GM12865 (cell line): ENCODE measurements at regions not wholly inside any gene's neighbourhood (a gene's known extent, or its start where the extent isn't known, plus 50 kb on each side); places are given as distances from the start of the nearest gene placed in this dataset.
"Not testable (repeated sequence)": the region's sequence is repeated elsewhere in the genome, so short reads cannot be mapped to it uniquely, and the experiment has no call there.

Experiments
- DNase-seq: peaks from one replicate; pipeline ENCODE4 v3.0.0; 2010; ENCODE audit warnings: low read depth
- H3K4me3 ChIP-seq: 2 replicates; pipeline ENCODE4 v1.5.1; 2011; ENCODE audit warnings: mild to moderate bottlenecking, low read depth, low read length, control low read depth
- CTCF ChIP-seq: IDR thresholded peaks from 2 replicates; pipeline ENCODE4 v1.5.1; 2011; ENCODE audit warnings: low read length, control low read depth, low read depth, inconsistent platforms; ENCODE audit not compliant: insufficient read depth; ENCODE audit errors: missing control alignments

- no peak overlapping the region for H3K4me3 ChIP-seq
- DNase-seq = no peak
- TF ChIP-seq CTCF = no peak
Observed at GRCh38 chr1:232422098-232422497, 207.8 kb downstream of the SIPA1L2 start.

GRCh38 chr1:232421143-232421796 is 208.7 kb downstream of the SIPA1L2 start:
- DNase-seq = no peak
- TF ChIP-seq CTCF = no peak
- H3K4me3 ChIP-seq = no peak overlapping the region

GRCh38 chr1:232417636-232418248 is 212.2 kb downstream of the SIPA1L2 start:
- H3K4me3 ChIP-seq = no peak overlapping the region
- no peak for DNase-seq
- no peak for TF ChIP-seq CTCF

GRCh38 chr1:232416026-232416568 is 213.8 kb downstream of the SIPA1L2 start:
- TF ChIP-seq CTCF = no peak
- no peak for DNase-seq
- no peak overlapping the region for H3K4me3 ChIP-seq

GRCh38 chr1:232415481-232415880 is 214.5 kb downstream of the SIPA1L2 start:
- H3K4me3 ChIP-seq = not testable (repeated sequence)

GRCh38 chr1:232414100-232414499 is 215.8 kb downstream of the SIPA1L2 start:
- no peak for TF ChIP-seq CTCF
- no peak overlapping the region for H3K4me3 ChIP-seq
- DNase-seq = no peak

More at GRCh38 chr1:232415481-232415880, 214.5 kb downstream of the SIPA1L2 start:
- not testable (repeated sequence) for DNase-seq

GRCh38 chr1:232413674-232414073 is 216.3 kb downstream of the SIPA1L2 start:
- no peak for DNase-seq
- no peak for TF ChIP-seq CTCF

More at GRCh38 chr1:232413674-232414073, 216.3 kb downstream of the SIPA1L2 start:
- H3K4me3 ChIP-seq = no peak overlapping the region
